ENCODE measurements at regions not wholly inside any gene's neighbourhood (a gene's known extent, or its start where the extent isn't known, plus 50 kb on each side); places are given as distances from the start of the nearest gene placed in this dataset.
A peak's percentile ranks its signal among the peaks of the same experiment; 100 is the strongest.
"Not testable (repeated sequence)": the region's sequence is repeated elsewhere in the genome, so short reads cannot be mapped to it uniquely, and the experiment has no call there.

GRCh38 chr6:67839818-67840217 lies 795.3 kb upstream of the ADGRB3 start:
- DNase-seq: no peak

- no peak for DNase-seq
These were observed 809.7 kb upstream of the ADGRB3 start for GRCh38 chr6:67825201-67825895.

GRCh38 chr6:67818322-67818721 lies 816.8 kb upstream of the ADGRB3 start:
- DNase-seq: no peak

- DNase-seq: no peak
These were observed 819.5 kb upstream of the ADGRB3 start for GRCh38 chr6:67815623-67816022.

- no peak for DNase-seq
These were observed 820.8 kb upstream of the ADGRB3 start for GRCh38 chr6:67814262-67814661.

- no peak for DNase-seq
These were observed 822.4 kb upstream of the ADGRB3 start for GRCh38 chr6:67812693-67813092.

GRCh38 chr6:67812125-67812524 lies 823.0 kb upstream of the ADGRB3 start:
- DNase-seq: no peak

GRCh38 chr6:67811239-67812037 lies 823.6 kb upstream of the ADGRB3 start:
- no peak for DNase-seq

GRCh38 chr6:67804808-67805207 lies 830.3 kb upstream of the ADGRB3 start:
- DNase-seq: not testable (repeated sequence)

- no peak for DNase-seq
These were observed 832.3 kb upstream of the ADGRB3 start for GRCh38 chr6:67802771-67803170.

GRCh38 chr6:67792996-67793395 lies 842.1 kb upstream of the ADGRB3 start:
- DNase-seq: no peak

- DNase-seq: peak in 1 of 2 experiments; percentile 9
These were observed 844.5 kb upstream of the ADGRB3 start for GRCh38 chr6:67790569-67790968.

- DNase-seq: not testable (repeated sequence)
These were observed 848.0 kb upstream of the ADGRB3 start for GRCh38 chr6:67787119-67787518.

- no peak for DNase-seq
These were observed 855.2 kb upstream of the ADGRB3 start for GRCh38 chr6:67779876-67780275.

- DNase-seq: no peak
These were observed 859.7 kb upstream of the ADGRB3 start for GRCh38 chr6:67775333-67775732.

GRCh38 chr6:67768972-67769371 lies 866.1 kb upstream of the ADGRB3 start:
- DNase-seq: no peak

- DNase-seq: not testable (repeated sequence)
These were observed 867.8 kb upstream of the ADGRB3 start for GRCh38 chr6:67767046-67767822.

GRCh38 chr6:67766057-67766456 lies 869.0 kb upstream of the ADGRB3 start:
- DNase-seq: no peak

GRCh38 chr6:67759001-67759400 lies 876.1 kb upstream of the ADGRB3 start:
- DNase-seq: no peak

- no peak for DNase-seq
These were observed 877.5 kb upstream of the ADGRB3 start for GRCh38 chr6:67757465-67758033.

GRCh38 chr6:67748521-67748920 lies 886.6 kb upstream of the ADGRB3 start:
- DNase-seq: no peak

GRCh38 chr6:67736816-67737215 lies 898.3 kb upstream of the ADGRB3 start:
- no peak for DNase-seq

- DNase-seq: no peak
These were observed 898.9 kb upstream of the ADGRB3 start for GRCh38 chr6:67736161-67736560.
